GM19397 (cell line): ENCODE measurements at regions not wholly inside any gene's neighbourhood (a gene's known extent, or its start where the extent isn't known, plus 50 kb on each side); places are given as distances from the start of the nearest gene placed in this dataset.

ENCODE experiments used
- ATAC-seq: cut with Tn5 transposase; IDR thresholded peaks from one replicate; pipeline ENCODE4 v1.9.1; 2021; ENCODE audit warnings: mild to moderate bottlenecking, moderate library complexity; ENCODE audit not compliant: unreplicated experiment

DNA sequence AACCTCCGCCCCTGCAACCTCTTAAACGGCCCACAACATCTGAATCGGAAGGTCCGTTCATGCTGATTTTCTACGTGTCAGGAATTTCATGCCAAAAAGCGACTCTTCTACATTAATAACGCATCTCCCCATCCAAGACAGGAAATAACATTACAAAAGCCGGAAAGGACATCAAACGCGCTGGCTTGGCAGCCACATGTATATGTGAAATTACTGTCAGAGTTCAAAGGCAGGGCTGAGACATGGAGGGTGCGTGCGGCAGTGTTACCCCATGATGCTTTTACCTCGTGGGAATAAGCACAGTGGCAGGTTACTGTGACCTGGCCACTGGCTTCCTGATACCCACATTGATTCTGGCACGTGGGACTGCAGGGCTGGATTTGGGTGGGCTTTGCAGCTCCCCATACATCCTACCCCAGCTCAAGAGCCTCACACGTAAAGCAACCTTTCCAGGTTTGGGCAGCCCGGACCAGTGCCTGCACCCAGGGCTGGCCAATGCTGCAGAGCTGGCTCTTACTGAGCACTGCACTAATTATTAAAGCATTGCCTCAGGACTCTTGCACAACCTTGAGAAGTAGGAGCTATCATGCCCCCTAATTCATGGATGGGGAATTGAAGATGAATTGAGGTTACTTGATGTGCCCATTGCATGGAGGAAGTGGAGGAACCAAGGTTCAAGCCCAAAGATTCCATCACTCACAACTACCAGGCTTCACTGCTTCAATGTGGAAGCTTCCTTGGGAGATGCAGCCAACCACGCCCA lies 120.6 kb upstream of the FOXF1 start:
- no peak for ATAC-seq

DNA sequence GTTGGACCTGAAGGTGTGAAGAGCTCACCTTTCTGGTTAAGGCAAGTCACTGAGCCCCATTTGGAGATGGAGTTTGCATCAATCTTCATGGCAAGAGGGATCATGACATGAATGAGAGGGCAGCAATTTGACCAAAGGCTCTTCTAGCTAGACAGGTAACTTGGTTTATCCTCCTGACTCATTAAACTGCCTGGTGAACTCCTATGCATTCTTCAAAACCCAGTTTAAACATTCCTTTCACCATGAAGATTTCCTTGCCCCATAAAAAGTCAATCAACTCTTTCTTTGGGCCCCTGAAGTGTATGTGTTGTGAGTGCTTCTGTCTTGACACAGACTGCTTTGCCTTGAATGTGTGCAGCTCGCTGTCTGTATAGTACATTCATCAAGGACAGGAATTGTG lies 120.0 kb upstream of the FOXF1 start:
- ATAC-seq, result no peak

DNA sequence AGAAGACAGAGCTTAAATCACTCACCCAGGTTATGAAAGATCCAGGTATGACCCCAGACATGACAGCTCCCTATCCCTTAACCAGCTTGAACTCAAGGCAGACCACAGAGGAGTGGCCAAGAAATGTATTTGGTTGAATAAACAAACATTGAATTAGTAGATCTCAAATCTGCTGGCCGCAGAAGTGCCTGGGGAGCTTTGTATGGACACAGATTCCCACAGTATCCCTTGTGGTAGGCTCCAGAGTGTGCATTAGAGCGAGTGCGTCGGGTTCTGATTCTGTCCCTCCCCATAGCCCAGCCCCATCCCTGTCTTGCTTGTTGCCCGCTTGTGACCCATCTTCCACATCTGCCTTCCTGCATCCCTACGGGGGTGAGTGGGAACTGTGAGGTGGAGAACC lies 118.8 kb upstream of the FOXF1 start:
- no peak for ATAC-seq

DNA sequence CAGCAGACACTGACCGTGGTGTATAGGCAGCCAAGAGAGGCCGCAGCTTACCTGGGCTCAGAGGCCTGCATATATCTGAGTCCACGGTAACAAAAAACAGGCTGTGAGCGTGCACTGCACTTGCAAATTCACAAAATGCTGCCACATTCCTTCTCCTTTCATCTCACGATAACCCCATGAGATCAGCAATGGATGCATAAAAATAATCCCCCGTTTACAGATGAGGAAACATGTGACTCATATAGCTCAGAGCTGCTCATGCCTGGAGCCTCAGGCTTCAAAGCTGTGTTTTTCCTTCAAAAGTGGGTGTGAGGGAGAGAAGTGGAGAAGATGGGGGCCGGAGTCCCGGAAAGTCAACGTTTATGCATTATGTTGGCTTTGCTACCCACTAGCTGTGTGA lies 118.3 kb upstream of the FOXF1 start:
- ATAC-seq, result no peak

DNA sequence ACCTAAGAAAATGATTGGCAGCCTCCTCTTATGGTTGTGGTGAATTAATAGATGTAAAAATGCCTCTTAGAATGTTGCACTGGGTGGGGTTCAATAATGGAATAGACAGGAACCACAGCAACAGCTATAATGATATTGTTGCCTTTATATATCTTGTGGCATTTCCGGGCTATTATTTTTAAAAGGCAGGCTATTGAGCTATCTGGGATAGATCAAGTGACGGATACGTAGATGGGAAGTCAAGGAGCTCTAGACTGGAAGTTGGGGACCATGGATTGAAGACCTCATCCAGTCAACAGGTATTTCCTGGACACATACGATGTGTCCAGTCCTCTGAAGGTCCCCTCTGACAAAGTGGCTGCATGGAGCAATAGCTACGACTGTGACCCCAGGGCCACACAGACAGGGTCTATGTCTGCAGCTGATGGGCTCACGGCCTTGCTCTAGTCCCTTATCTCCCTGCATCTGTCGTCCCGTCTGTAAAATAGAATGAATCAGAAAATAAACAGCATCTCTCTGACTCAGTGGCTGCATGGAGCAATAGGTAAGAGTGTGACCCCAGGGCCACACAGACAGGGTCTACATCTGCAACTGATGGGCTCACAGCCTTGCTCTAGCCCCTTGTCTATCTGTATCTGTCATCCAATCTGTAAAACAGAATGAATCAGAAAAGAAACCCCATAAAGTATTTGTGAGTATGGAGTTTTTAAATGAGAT lies 117.7 kb upstream of the FOXF1 start:
- no peak for ATAC-seq

DNA sequence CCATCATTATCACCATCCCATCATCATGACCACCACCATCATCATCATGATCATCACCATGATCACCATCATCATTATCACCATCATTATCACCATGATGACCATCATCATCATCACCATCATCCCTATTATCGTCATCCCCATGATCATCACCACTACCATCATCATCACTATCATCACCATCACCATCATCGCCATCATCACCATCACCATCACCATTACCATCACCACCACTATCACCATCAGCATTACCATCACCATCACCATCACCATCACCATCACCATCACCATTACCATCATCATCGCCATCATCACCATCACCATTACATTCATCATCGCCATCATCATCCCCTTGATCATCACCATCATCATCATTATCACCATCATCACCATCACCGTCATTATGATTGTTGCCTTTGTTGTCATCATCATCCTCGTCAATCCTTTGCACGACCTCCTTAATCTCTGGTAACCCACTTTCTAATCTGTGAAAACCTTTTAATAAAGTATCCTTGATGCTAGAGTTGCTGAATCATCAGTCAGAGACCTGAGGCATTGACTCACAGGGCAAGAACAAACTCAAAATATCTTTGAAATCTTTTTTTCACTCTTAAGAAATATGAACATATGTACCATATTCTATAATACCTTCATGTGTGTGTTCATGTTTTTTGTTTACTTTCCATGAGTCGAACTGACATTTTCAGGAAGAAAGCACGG lies 116.3 kb upstream of the FOXF1 start:
- no peak for ATAC-seq

DNA sequence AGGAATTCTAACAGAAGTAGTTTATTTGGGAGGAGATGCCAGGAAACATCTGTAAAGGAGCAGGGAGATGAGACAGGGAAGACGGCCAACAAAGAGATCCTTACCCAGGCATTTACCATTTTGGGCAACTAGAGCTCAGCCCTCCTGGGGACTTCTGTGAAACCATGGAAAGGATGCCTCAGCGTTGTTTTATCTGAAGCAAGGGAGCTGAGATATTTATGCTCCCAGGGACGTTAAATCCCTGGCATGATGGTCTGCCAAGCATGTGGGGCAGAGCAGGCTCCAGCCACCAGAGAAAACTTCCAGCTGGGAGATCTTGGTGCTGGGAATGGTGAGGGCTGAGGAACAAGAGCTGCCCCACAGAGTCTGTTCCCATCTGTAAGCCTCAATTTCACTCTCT lies 114.8 kb upstream of the FOXF1 start:
- no peak for ATAC-seq

DNA sequence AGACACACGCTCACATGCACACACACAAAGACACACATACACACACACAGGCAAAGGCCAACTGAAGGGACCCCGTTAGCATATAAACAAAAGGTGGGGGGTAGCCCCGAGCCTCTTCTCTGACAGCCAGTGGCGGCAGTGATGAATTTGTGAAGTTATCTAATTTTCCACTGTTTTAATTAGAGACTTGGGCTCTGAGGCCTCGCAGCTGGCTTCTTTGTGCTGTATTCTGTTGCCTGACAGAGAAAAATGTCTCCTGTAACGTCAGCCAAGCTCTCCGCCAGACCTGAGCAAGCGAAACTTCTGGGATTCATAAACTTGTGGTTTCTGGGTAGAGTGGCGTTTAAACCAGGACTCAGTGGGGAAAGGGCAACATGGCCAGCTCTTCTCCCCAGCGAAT lies 113.9 kb upstream of the FOXF1 start:
- ATAC-seq, result no peak

DNA sequence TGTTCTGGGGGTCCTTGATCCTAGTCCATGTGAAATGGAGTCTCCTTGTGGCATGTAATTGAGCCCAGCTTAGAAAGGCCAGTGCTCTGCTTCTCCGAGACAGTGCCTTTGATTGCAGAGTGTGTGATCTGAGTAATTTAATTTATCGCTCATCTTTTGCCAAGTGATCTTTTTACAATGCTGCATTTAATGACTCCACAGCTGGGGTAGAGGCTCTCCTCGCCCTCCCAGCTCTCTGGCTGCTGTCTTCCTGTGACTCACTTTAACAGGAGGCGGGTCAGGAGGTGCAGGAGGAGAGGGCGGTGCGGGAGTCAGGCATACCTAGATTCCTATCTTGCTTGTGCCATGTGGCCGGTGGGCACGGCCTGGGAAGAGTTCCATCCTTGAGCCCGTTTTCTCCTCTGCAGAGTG lies 113.4 kb upstream of the FOXF1 start:
- ATAC-seq, result no peak

DNA sequence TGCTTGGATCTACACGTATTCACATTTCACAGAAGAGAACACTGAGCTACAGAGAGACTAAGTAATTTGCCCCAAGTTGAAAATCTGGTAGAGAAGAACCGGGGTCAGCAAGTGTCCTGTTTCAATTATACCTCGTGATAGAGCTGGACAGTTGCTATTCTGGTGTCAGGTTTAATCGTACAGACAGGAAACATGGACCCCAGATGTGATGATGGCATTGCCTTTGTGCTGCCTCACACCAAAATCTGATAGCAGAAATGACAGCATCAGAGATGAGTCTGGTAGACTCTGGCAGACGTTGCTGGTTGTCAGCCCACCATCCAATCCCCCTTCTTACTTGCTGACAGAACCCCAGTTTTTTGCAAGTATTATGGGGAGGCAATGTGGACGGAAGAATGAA lies 112.1 kb upstream of the FOXF1 start:
- ATAC-seq, result no peak

DNA sequence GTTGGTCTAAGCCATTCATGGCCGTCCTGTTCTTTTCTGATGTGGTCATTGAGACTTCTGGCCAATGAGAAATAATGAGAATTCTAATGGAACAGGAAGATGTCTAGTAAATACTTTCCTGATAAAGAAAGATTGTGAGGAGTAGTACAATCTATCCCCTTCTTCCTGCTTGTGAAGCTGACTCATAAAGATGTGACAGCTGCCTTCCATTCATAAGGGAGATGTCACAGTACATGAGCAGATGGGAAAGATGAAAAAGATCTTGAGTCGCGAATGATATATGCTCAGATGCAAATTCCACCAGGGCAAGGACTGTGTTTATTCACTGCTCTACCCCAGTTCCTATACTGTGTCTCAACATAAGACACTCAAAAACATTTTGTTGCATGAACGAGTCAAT lies 111.7 kb upstream of the FOXF1 start:
- no peak for ATAC-seq

DNA sequence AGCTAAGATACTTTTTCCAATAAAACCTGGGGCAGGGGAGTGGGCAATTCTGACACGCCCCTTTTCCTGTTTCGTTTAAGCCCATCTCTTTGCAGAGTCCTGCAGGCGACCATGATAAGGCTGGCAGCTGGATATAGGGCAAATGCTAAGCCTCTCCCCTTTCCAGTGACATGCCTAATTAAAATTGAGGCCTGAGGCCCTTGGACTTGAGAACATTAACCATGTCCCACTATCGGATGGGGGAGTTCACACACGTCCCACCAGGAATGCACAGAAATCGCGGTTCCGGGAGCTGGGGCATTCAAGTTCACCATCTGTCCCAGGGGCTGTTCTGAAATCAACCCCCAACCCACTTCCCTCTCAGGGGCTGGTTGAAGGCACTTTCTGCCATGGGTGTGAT lies 109.2 kb upstream of the FOXF1 start:
- ATAC-seq, result no peak

DNA sequence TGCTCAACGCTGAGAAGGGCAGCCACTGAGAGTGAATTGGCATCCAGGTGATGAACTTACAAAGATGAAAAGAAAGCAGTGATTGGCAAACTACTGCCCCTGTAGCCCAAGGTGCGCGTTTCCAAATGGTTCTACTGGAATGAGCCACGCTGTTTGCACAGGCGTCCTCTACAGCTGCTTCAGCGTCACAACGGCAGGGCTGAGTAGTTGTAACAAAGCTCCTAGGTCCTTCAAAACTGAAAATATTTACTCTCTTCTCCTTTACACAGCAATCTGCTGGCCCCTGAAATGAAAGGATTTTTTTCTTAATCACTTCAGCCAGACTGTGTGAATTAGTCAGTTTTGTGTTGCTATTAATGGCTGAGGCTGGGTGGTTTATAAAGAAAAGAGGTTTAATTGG lies 107.2 kb upstream of the FOXF1 start:
- no peak for ATAC-seq

DNA sequence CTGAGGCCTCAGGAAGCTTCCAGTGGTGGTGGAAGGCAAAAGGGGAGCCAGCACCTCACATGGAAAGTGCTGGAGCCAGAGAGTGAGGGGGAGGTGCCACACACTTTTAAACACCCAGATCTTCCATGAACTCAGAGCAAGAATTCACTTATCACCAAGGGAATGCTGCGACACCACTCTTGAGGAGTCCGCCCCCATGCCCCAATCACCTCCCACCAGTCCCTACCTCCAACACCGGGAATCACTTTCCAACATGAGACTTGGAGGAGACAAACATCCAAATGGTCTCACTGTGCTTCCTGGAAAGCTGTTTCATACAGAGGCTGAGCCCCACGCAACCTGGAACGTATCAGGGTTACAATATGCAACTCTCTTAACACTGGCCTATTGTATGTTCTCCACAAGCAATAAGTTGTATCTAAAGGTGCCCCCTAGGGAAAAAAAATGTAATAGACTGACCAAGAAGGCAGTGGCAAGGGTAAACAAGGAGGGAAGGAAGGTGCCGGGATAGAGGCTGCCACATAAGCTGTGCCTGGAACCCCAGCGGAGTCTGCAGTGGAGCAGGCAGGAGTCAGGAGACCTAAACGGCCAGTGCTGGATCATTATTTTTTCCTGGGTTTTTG lies 106.7 kb upstream of the FOXF1 start:
- ATAC-seq, result no peak

DNA sequence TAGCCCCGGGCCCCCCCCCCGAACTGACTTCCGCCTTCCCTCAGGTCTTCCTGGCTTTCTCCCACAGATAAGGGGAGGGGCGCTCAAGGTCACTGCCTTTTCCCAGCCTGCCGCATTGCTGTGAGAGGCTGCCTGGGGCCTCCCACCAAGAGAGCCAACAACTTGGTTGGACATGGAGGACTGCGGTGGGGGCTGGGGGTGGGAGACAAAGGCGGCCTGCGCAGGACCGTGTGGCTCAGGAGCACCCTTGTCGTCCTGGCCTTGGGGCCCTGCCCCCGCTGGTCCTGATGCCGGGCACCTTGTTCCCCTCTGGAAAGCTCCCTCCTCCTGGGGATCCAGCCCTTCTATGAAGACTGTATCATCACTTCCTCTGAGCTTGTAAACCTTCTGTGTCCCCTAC lies 105.6 kb upstream of the FOXF1 start:
- no peak for ATAC-seq

DNA sequence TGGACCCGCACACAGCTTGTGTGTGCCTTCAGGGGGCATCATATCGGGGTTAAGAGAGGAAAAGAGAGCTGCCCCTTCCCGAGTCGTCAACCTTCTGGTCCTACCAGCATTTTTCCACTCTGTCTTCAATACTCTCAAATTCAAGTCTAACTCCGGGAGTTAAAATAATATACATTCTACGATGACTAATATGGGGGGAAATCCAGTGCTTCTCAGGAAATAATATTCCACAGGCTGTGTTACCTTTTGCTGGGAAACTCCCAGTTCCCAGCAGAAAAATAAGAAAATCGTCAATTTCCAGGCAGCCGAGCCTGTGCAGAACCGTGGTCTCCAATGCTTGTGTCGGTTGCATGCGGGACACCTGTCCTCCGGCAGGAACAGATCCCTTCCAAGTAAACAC lies 105.0 kb upstream of the FOXF1 start:
- no peak for ATAC-seq

DNA sequence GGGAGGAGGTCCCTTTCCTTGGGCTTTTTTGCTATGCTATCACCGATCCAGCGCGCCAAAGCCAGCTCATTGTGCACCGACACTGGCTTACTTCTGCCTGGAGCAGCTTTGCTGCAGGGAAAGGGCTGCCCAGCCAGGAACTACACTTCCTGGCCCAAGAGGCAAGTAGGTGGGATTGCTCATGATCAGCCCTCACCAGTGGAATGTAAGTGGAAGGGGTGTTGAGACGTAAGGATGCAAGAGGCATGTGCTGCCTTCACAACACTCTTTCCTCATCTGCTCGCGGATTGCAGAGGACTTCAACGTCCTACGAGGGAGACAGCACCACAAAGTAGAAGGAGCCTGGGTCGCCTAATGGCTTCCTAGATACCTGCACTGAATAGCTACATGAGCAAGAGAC lies 104.3 kb upstream of the FOXF1 start:
- no peak for ATAC-seq

DNA sequence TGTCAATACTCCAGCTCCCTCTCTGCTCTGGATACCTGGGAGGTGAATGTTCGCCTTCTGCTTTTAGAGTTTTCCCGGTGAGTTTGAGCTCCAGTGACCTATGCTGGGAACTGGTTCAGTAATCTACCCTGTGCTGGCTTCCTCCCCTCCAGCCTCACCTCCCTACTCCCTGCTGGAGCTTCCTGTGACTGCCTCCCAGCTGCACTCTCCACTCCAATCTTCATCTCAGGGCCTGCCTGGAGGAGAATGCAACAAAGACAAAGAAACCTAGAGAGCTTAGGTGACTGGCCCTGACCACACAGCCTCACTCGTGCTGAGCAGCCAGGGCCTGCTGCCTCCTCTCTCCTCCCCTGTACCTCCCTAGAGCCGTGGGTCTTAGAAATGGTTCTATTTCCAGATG lies 101.6 kb upstream of the FOXF1 start:
- no peak for ATAC-seq

DNA sequence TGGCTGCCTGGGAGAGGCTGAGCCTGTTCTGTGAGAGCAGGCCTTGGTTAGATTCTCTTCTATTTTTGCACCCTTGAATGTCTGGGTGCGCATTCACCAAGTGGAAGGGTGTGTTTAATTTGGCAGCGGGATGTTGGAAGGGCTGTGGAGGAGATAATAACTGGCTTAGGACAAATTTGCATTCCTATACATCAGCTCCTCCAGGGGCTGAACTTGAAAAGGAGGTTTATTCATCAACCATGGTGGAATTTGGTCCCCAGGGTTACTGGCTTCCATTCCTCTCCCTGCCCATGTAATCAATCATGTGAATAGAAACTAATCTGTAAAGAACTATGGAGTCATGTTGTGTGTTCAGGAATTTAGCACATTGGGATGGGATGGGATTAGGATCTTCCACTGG lies 100.2 kb upstream of the FOXF1 start:
- no peak for ATAC-seq

DNA sequence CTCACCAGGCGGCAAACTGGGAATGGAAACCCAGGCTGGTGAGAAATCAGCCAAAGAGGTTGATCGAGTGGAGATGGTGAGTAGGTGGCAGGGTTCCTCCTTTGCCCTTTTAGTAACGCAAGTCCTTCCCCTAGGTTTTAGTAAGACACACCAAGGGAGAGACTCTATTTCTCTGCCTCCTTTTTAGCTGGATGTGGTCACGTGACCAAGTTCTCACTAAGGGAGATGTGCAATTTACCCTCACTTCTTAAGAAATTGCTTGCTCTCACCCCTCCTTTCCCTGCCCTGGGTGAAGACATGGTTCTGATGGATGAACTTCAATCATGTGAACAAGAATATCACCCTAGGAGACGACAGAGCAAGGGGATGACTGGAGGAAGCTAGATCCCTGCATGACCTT lies 99.8 kb upstream of the FOXF1 start:
- ATAC-seq, result no peak

DNA sequence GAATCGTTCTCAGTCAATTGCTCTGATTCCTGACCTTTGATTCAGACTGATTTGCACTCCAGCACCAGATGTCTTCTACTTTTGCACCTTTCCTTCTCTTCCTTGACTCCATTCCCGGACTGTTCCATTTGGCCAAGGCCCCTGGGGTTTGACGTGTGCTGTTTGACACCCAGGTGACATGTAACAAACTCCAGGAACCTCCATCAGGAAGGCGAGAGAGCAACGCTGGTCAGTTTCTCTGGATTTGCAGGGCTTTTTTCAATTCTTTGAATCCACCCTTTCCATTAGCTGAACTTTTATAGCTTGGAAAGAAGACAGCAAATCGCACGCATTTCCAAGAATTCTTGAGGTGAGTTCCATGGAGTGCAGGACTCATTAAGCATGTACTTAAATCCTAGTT lies 98.4 kb upstream of the FOXF1 start:
- no peak for ATAC-seq
